ENCODE measurements at regions not wholly inside any gene's neighbourhood (a gene's known extent, or its start where the extent isn't known, plus 50 kb on each side); places are given as distances from the start of the nearest gene placed in this dataset.

GRCh38 chr9:88923653-88924288 is 67.5 kb upstream of the S1PR3 start:
- no peak overlapping the region for H3K27ac ChIP-seq (ENCODE audit: insufficient read depth, low read depth, low read length)

More at GRCh38 chr9:88923653-88924288, 67.5 kb upstream of the S1PR3 start:
- Histone ChIP-seq H3K4me2 (ENCODE audit: insufficient read depth, low read length) (no peak overlapping the region), H3K36me3 (ENCODE audit: control insufficient read depth in 2 of 2, extremely low read depth in 1 of 2, insufficient read depth in 2 of 2, low read length in 2 of 2) (no peaks in the 10 kb centered on the region), H3K9me1 (replicated peaks; ENCODE audit: control insufficient read depth, extremely low read depth, insufficient read depth, low read length) (no peaks in the 10 kb centered on the region), H3K79me2 (ENCODE audit: control insufficient read depth, insufficient read depth, low read length) (no peaks in the 10 kb centered on the region), H3K4me3 (replicated peaks in 1 of 3; ENCODE audit: insufficient read depth in 1 of 3, low read depth in 1 of 3, low read length in 3 of 3) (no peak overlapping the region), H3K27me3 (ENCODE audit: control insufficient read depth in 2 of 2, insufficient read depth in 2 of 2, low read length in 2 of 2) (no peaks in the 10 kb centered on the region), H2AFZ (ENCODE audit: low read depth, low read length) (no peak overlapping the region), H3K4me1 (ENCODE audit: control insufficient read depth, extremely low read depth, insufficient read depth, low read length) (no peaks in the 10 kb centered on the region), H4K20me1 (replicated peaks; ENCODE audit: control insufficient read depth, extremely low read depth, insufficient read depth, low read length) (no peaks in the 10 kb centered on the region), H3K9me3 (replicated peaks; ENCODE audit: control insufficient read depth, insufficient read depth, low read length) (no peaks in the 10 kb centered on the region), H3K9ac (replicated peaks; ENCODE audit: extremely low read depth, insufficient read depth, low read length) (no peak overlapping the region)
- ChIA-PET POLR2A (no interaction called here), CTCF (no interaction called here)
- TF ChIP-seq MYC (IDR thresholded peaks at IDR 0.05; ENCODE audit: low read depth, low read length): no peak
- no peak for TF ChIP-seq POLR2AphosphoS5 (IDR thresholded peaks at IDR 0.05; ENCODE audit: insufficient read depth, low read depth, low read length)
- no peak for TF ChIP-seq GATA2 (IDR thresholded peaks at IDR 0.05; ENCODE audit: insufficient read depth, insufficient read length, low read depth, low read length)
- TF ChIP-seq FOS (IDR thresholded peaks at IDR 0.05; ENCODE audit: borderline replicate concordance, insufficient read depth, low read length): no peak
- no peak for TF ChIP-seq EZH2 (IDR thresholded peaks at IDR 0.05; ENCODE audit: borderline replicate concordance, low read depth, low read length, severe bottlenecking)
- TF ChIP-seq, protein P1, sequence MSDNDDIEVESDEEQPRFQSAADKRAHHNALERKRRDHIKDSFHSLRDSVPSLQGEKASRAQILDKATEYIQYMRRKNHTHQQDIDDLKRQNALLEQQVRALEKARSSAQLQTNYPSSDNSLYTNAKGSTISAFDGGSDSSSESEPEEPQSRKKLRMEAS (IDR thresholded peaks at IDR 0.05; ENCODE audit: insufficient read depth, insufficient read length): no peak
- TF ChIP-seq JUN (IDR thresholded peaks at IDR 0.05; ENCODE audit: borderline replicate concordance, insufficient read depth, insufficient read length, low read depth): no peak
- TF ChIP-seq, protein P2, sequence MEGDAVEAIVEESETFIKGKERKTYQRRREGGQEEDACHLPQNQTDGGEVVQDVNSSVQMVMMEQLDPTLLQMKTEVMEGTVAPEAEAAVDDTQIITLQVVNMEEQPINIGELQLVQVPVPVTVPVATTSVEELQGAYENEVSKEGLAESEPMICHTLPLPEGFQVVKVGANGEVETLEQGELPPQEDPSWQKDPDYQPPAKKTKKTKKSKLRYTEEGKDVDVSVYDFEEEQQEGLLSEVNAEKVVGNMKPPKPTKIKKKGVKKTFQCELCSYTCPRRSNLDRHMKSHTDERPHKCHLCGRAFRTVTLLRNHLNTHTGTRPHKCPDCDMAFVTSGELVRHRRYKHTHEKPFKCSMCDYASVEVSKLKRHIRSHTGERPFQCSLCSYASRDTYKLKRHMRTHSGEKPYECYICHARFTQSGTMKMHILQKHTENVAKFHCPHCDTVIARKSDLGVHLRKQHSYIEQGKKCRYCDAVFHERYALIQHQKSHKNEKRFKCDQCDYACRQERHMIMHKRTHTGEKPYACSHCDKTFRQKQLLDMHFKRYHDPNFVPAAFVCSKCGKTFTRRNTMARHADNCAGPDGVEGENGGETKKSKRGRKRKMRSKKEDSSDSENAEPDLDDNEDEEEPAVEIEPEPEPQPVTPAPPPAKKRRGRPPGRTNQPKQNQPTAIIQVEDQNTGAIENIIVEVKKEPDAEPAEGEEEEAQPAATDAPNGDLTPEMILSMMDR (IDR thresholded peaks at IDR 0.05; ENCODE audit: extremely low read depth in 1 of 2, insufficient read depth in 1 of 2, low read depth in 1 of 2, low read length in 2 of 2): no peak
- no peak for TF ChIP-seq POLR2A (IDR thresholded peaks at IDR 0.05; ENCODE audit: low read depth, low read length)
- intact Hi-C loops (cut with micrococcal nuclease) (no loop called here), dilution Hi-C loops (cut with MboI; ENCODE audit: extremely low pct_ligation_motif_present, low sequenced_read_pairs) (no loop called here)
- BruUV-seq (replicated peaks): no TSS peak
- FAIRE-seq (no peak), DNase-seq (ENCODE audit: low read depth, low spot score) (no peak)

All from endothelial cell of umbilical vein (primary cell).